Hepatocyte (in vitro differentiated cells): ENCODE measurements at regions not wholly inside any gene's neighbourhood (a gene's known extent, or its start where the extent isn't known, plus 50 kb on each side); places are given as distances from the start of the nearest gene placed in this dataset.
"Not testable (repeated sequence)": the region's sequence is repeated elsewhere in the genome, so short reads cannot be mapped to it uniquely, and the experiment has no call there.

ENCODE experiments used
- DNase-seq: peaks from one replicate; pipeline ENCODE4 v3.0.0-alpha.2; 2016; ENCODE audit warnings: low spot score
- H2AFZ ChIP-seq: fragments of 200-600 bp; sonication (generic); 2 replicates; pipeline ENCODE4 v1.6.0; 2016; ENCODE audit warnings: antibody characterized with exemption, mild to moderate bottlenecking
- H3K27ac ChIP-seq: fragments of 200-600 bp; sonication (generic); 2 replicates; pipeline ENCODE4 v1.5.1; 2016; ENCODE audit warnings: mild to moderate bottlenecking
- H3K27me3 ChIP-seq: fragments of 200-600 bp; sonication (generic); 2 replicates; pipeline ENCODE4 v1.6.1; 2016
- H3K36me3 ChIP-seq: fragments of 200-600 bp; sonication (generic); replicated peaks from 2 replicates; pipeline ENCODE4 v1.5.1; 2016; ENCODE audit warnings: low read depth; ENCODE audit not compliant: insufficient read depth
- H3K4me1 ChIP-seq: fragments of 200-600 bp; sonication (generic); 2 replicates; pipeline ENCODE4 v1.5.1; 2016; ENCODE audit warnings: mild to moderate bottlenecking, moderate library complexity; ENCODE audit not compliant: insufficient read depth
- H3K4me2 ChIP-seq: fragments of 200-600 bp; sonication (generic); 2 replicates; pipeline ENCODE4 v1.6.0; 2016
- H3K4me3 ChIP-seq: fragments of 200-600 bp; sonication (generic); 2 replicates; pipeline ENCODE4 v1.5.1; 2016; ENCODE audit warnings: mild to moderate bottlenecking
- H3K79me2 ChIP-seq: fragments of 200-600 bp; sonication (generic); 2 replicates; pipeline ENCODE4 v1.6.0; 2017; ENCODE audit warnings: mild to moderate bottlenecking
- H3K9me2 ChIP-seq: fragments of 200-600 bp; sonication (generic); replicated peaks from 2 replicates; pipeline ENCODE4 v1.6.0; 2017; ENCODE audit warnings: mild to moderate bottlenecking; ENCODE audit not compliant: insufficient read depth
- H3K9me3 ChIP-seq: fragments of 200-600 bp; sonication (generic); 2 replicates; pipeline ENCODE4 v1.5.1; 2016; ENCODE audit warnings: low read depth, mild to moderate bottlenecking
- H4K20me1 ChIP-seq: fragments of 200-600 bp; sonication (generic); 2 replicates; pipeline ENCODE4 v1.6.0; 2016; ENCODE audit warnings: mild to moderate bottlenecking; ENCODE audit not compliant: insufficient read depth, poor library complexity, severe bottlenecking
- EZH2 ChIP-seq: fragments of 200-600 bp; sonication (generic); IDR thresholded peaks from 2 replicates; pipeline ENCODE4 v1.6.1; 2016; ENCODE audit warnings: antibody characterized with exemption, mild to moderate bottlenecking, borderline replicate concordance
- EZH2phosphoT487 ChIP-seq: fragments of 200-600 bp; sonication (generic); IDR thresholded peaks from one replicate; pipeline ENCODE4 v1.6.1; 2018; ENCODE audit warnings: antibody characterized with exemption, mild to moderate bottlenecking, low read depth, moderate library complexity; ENCODE audit not compliant: unreplicated experiment, severe bottlenecking
- WGBS: methylation state at CpG from one replicate; pipeline ENCODE4 v1.1.6; 2016; ENCODE audit warnings: low lambda C conversion rate; ENCODE audit errors: missing lambda C conversion rate; 5-methylcytosine and 5-hydroxymethylcytosine counted together
- TF ChIP-seq, protein P1 (sequence below): fragments of 200-600 bp; sonication (generic); IDR thresholded peaks from 2 replicates; pipeline ENCODE4 v1.5.1; 2016; ENCODE audit warnings: antibody characterized with exemption, mild to moderate bottlenecking; ENCODE audit not compliant: poor library complexity

DNA sequence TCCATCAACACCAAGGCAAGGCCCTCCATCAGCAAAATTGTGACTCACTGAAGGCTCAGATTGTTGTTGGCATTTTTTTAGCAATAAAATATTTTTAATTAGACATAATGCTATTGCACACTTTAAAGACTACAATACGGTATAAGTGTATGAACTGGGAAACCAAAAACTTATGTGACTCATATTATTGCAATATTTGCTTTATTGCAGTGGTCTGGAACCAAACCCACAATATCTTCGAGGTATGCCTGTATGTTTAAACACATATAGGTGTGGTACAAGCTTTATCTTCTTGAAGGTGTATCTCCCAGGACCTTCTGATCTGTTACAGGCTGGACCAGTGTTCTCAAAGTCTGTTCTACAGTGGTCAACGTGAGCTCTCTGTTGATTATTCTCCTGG lies 142.3 kb upstream of the FNDC3A start:
- peaks cover 3% of the 10 kb centered on the region for H3K27me3 ChIP-seq
- 80% methylated on average over 3 of the region's 3 CpGs for WGBS
- TF ChIP-seq EZH2, result no peak
- TF ChIP-seq, protein P1, sequence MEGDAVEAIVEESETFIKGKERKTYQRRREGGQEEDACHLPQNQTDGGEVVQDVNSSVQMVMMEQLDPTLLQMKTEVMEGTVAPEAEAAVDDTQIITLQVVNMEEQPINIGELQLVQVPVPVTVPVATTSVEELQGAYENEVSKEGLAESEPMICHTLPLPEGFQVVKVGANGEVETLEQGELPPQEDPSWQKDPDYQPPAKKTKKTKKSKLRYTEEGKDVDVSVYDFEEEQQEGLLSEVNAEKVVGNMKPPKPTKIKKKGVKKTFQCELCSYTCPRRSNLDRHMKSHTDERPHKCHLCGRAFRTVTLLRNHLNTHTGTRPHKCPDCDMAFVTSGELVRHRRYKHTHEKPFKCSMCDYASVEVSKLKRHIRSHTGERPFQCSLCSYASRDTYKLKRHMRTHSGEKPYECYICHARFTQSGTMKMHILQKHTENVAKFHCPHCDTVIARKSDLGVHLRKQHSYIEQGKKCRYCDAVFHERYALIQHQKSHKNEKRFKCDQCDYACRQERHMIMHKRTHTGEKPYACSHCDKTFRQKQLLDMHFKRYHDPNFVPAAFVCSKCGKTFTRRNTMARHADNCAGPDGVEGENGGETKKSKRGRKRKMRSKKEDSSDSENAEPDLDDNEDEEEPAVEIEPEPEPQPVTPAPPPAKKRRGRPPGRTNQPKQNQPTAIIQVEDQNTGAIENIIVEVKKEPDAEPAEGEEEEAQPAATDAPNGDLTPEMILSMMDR, result no peak
- no peak for TF ChIP-seq EZH2phosphoT487
- H3K27ac ChIP-seq, result no peak overlapping the region
- no peak for DNase-seq
- no peaks in the 10 kb centered on the region for H3K9me2 ChIP-seq
- H4K20me1 ChIP-seq, result no peaks in the 10 kb centered on the region
- no peaks in the 10 kb centered on the region for H3K9me3 ChIP-seq
- H2AFZ ChIP-seq, result no peak overlapping the region
- no peaks in the 10 kb centered on the region for H3K36me3 ChIP-seq
- H3K4me1 ChIP-seq, result peaks cover 6% of the 10 kb centered on the region
- H3K79me2 ChIP-seq, result no peaks in the 10 kb centered on the region
- no peak overlapping the region for H3K4me3 ChIP-seq
- H3K4me2 ChIP-seq, result no peak overlapping the region

GRCh38 chr13:48835326-48835725 lies 140.4 kb upstream of the FNDC3A start:
- H3K36me3 ChIP-seq, H3K9me2 ChIP-seq, H3K9me3 ChIP-seq, H3K4me3 ChIP-seq, H3K79me2 ChIP-seq, H3K27me3 ChIP-seq, H4K20me1 ChIP-seq, H3K4me1 ChIP-seq, H2AFZ ChIP-seq, H3K27ac ChIP-seq, H3K4me2 ChIP-seq, DNase-seq: not testable (repeated sequence)
- over 99% methylated on average over 5 of the region's 5 CpGs for WGBS

DNA sequence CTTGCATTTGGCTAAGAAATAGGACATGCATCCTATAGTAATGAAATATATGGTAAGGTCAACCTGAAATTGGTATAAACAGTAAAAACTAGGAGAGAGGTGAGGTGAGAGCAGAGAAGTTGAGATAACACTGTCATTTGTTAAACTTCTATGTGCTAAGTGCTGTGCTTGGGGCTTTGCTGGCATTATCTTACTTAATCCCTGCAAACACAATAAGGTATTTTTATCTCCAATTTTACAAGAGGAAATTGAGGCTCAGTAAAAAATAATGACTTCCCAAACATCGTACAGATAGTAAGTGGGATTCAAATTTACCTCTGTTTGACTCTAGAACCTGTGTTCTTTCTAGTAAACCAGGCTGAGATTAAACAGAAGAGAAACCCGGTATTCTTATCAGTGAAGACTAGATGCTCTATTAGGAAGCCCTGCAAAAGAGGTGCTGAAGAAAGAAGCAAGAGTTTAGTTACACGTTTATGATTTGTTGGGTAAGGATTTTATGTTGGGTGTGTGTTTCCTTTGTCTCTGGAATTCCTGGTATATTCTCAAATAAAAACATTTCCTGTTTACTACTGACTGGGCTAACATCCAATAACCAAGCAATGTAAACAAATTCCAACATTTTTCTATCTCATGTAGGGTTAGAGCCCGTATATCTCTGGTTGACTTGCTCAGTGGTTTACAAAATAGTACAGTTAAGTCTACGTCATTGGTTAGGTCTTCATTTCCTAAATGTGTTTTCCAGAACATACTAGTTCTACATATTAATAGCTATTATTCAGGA lies 137.3 kb upstream of the FNDC3A start:
- Histone ChIP-seq H2AFZ (no peak overlapping the region), H3K79me2 (no peaks in the 10 kb centered on the region), H3K9me2 (no peaks in the 10 kb centered on the region), H3K9me3 (no peaks in the 10 kb centered on the region), H3K4me2 (no peak overlapping the region), H3K27me3 (peaks cover 8% of the 10 kb centered on the region), H3K4me3 (no peak overlapping the region), H3K36me3 (no peaks in the 10 kb centered on the region), H3K27ac (no peak overlapping the region), H3K4me1 (peaks cover 6% of the 10 kb centered on the region), H4K20me1 (no peaks in the 10 kb centered on the region)
- no peak for DNase-seq
- peak; percentile 98 for TF ChIP-seq EZH2phosphoT487
- TF ChIP-seq, protein P1, result no peak
- 12% methylated on average over 5 of the region's 5 CpGs for WGBS

DNA sequence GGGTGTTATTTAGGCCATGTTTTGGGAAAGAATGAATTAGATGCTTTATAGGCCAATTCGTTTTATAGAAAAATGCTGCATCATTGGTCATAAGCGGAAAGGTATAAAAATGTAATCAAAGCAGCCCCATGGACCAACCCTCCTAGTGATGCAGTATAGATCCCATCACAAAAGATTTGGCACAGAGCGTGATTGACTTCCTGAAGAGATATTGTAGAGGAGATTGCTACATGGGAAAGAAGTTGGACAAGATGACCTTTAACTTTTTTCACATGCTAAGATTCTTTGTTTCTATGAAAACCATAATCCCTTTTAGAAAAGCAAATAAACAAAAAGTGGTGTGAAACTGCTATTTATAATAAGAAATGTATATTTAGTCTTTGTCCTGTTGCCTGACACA lies 136.5 kb upstream of the FNDC3A start:
- H3K9me2 ChIP-seq, result no peaks in the 10 kb centered on the region
- H3K36me3 ChIP-seq, result no peaks in the 10 kb centered on the region
- WGBS, result 90% methylated on average over 3 of the region's 3 CpGs
- no peak overlapping the region for H3K4me3 ChIP-seq
- H3K27ac ChIP-seq, result no peak overlapping the region
- no peak for DNase-seq
- no peaks in the 10 kb centered on the region for H4K20me1 ChIP-seq
- peaks cover 8% of the 10 kb centered on the region for H3K27me3 ChIP-seq
- no peaks in the 10 kb centered on the region for H3K79me2 ChIP-seq
- TF ChIP-seq EZH2phosphoT487, result no peak
- TF ChIP-seq, protein P1, result no peak
- TF ChIP-seq EZH2, result no peak
- no peak overlapping the region for H3K4me2 ChIP-seq
- no peaks in the 10 kb centered on the region for H3K9me3 ChIP-seq
- no peak overlapping the region for H2AFZ ChIP-seq
- H3K4me1 ChIP-seq, result peaks cover 6% of the 10 kb centered on the region
